CD4-positive, alpha-beta T cell treated with Interleukin-12 subunit alpha and Interleukin-12 subunit beta, for 1 hour (primary cell): ENCODE measurements at regions not wholly inside any gene's neighbourhood (a gene's known extent, or its start where the extent isn't known, plus 50 kb on each side); places are given as distances from the start of the nearest gene placed in this dataset.
"Not testable (repeated sequence)": the region's sequence is repeated elsewhere in the genome, so short reads cannot be mapped to it uniquely, and the experiment has no call there.

Source experiments
- DNase-seq: peaks from one replicate; pipeline ENCODE4 v3.0.0-alpha.2; 2020

DNA sequence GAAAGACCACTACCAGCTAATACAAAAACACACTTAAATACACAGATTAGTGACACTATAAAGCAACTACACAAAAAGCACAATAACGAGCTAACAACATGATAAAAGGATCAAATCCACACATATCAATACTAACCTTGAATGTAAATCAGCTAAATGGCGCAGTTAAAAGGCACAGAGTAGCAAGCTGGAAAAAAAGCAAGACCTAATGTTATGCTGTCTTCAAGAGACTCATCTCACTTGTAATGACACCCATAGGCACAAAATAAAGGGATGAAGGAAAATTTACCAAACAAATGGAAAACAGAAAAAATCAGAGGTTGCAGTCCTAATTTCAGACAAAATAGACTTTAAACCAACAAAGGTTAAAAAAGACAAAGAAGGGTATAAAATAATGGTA lies 86.3 kb downstream of the NUS1 start:
- no peak for DNase-seq

- DNase-seq = peak; percentile 1
These were observed 96.1 kb downstream of the NUS1 start for GRCh38 chr6:117771403-117771802.

DNA sequence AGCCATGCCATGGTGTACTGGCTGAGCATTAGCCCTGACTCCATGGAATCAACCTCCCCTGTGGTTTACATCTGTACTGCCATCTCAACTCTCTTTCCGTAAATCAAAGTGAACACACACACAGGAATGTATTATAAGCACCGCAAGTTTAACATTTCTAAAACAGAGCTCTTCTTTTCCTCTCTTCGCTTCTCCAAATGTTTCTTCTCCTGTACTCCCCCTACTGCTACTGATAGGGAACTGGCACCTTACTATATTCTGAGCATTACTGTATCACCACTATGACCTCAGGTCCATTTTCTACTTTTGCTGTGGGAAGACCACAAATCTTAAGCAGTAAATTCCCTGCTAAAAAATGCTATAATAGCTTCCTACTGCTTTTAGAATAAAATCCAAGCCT lies 101.2 kb downstream of the NUS1 start:
- no peak for DNase-seq

DNA sequence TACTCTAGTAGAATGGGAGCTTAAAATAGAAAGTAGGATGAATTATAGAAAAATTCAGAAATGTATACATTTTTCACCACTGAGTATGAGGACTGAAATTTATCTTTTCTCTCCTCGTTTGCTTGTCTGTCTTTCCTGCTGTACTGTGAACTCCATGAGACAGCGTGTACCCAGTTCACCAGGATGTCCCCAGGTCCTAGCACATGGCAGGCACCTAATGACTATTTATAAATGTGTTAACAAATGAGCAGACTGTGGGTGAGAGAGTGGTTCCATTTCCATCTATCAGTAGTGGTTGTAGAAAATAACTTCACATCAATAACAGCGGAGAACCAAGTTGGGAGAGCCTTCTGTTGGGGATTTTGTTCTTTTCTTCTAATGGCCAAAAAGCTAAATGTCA lies 106.3 kb downstream of the NUS1 start:
- DNase-seq = no peak

DNA sequence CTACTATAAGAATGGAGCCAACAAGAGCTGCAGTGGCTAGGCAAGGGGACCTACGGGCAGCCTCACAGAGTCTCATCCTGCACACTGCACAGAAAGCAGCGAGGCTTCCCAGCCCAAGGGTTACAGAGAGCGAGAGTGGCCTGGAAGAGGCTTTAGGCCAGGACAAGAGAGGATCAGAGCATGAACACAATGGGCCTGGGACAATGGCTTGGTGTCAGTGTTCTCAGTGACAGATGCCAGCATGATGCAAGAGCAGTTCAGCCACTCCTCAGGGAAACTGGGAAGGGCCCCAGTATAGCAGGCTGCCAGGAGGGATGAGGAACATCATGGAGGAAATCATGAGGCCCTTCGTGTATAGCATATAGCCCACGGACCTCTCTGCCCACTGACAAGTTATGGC lies 108.0 kb downstream of the NUS1 start:
- DNase-seq = no peak

- DNase-seq = no peak
These were observed 115.7 kb downstream of the NUS1 start for GRCh38 chr6:117791012-117791411.

DNA sequence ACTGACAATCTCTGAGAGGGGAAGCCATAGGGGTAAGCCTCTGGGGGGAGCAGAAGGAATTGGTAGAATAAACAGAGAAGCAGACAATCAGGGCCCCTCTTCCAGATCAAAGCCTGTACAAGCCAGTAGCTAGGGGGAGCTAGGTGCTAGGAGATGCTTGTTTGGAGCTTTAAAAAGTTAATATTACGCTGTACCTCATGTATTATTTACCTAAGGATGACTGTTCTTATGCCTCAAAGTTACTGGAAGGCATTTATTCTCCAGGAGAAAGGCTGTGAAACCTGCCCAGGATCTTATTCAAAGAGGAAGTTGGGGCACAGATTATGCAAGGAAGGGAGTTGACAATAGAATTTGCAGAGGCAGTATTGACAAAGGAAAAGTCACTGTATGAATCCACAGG lies 111.8 kb upstream of the SLC35F1 start:
- no peak for DNase-seq

DNA sequence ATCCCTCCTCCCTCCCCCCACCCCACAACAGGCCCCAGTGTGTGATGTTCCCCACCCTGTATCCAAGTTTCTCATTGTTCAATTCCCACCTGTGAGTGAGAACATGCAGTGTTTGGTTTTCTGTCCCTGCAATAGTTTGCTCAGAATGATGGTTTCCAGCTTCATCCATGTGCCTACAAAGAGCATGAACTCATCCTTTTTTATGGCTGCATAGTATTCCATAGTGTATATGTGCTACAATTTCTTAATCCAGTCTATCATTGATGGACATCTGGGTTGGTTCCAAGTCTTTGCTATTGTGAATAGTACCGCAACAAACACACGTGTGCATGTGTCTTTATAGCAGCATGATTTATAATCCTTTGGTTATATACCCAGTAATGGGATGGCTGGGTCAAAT lies 108.2 kb upstream of the SLC35F1 start:
- DNase-seq = not testable (repeated sequence)

DNA sequence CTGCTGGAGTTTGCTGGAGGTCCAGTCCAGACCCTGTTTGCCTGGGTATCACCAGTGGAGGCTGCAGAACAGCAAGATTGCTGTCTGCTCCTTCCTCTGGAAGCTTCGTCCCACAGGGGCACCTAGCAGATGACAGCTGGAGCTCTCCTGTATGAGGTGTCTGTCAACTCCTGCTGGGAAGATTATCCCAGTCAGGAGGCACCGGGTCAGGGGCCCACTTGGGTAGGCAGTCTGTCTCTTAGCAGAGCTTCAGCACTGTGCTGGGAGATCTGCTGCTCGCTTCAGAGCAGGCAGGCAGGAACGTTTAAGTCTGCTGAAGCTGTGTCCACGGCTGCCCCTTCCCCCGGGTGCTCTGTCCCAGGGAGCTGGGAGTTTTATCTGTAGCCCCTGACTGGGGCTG lies 96.8 kb upstream of the SLC35F1 start:
- no peak for DNase-seq

- DNase-seq = no peak
These were observed 89.6 kb upstream of the SLC35F1 start for GRCh38 chr6:117817499-117817898.

DNA sequence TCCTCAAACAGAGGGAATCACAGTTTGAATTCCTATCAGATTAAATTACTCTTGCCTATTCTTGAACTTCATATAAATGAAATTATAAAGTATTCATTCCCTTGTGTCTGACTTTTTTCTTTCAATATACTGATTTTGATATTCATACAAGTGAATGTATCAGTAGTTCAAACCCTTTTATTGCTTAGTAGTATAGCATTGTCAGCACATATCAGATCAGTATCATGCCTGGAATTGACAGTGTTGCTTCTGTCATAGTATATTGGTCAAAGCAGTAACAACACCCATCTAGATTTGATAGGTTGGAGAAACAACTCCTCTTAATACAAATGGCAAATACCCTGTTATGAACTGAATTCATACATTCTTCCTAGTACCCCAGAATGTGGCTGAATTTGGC lies 89.1 kb upstream of the SLC35F1 start:
- no peak for DNase-seq

GRCh38 chr6:117818449-117818848 lies 88.6 kb upstream of the SLC35F1 start:
- DNase-seq = no peak

DNA sequence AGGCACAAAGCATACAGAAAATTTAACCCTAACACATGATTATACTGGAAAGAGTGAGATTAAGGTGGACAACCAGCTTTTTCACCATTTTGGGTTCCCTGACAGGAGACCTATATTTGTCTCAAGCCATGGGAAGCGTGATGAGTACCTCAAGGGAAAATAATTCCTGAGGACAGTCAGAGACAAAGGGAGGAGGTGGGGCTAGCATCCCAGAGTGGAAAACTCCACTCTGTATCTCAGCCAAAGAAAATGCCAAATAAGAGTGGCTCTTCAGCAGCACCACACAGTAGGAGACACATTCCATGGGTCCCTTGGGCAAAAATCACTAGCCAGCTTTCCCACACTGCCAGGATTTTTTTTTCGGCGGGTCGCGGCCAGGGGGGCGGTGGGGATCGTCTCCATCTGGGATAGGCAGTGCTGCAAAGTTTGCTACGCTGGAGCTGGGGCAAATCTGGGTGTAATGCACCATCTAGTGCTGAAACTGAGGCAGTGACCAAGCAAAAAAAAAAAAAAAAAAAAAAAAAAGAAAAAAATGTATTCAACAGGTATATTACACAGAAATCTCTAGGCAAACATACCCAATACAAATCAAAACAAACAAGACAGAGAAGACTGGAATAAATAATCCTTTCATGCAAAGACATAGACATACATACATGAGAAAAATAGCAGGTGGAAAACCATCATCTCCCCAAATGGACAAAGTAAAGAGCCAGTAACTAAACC lies 77.3 kb upstream of the SLC35F1 start:
- no peak for DNase-seq

DNA sequence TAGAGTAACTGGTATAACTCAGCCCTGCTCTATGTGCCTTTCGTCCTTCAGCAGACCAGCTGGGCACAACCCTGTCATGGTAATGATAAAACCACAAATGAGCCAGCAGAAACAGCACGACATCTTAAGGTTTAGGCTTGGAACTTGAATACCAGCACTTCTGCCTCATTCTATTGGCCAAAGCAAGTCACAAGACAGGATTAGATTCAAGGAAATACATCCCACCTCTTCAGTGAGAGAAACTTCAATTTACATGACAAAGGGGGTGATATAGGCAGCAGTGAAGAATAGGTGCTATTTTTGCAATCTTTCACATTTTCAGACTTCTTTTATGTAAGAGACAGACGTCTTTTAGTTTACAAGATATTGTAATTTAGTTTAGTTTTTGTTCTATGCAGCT lies 69.8 kb upstream of the SLC35F1 start:
- no peak for DNase-seq

DNA sequence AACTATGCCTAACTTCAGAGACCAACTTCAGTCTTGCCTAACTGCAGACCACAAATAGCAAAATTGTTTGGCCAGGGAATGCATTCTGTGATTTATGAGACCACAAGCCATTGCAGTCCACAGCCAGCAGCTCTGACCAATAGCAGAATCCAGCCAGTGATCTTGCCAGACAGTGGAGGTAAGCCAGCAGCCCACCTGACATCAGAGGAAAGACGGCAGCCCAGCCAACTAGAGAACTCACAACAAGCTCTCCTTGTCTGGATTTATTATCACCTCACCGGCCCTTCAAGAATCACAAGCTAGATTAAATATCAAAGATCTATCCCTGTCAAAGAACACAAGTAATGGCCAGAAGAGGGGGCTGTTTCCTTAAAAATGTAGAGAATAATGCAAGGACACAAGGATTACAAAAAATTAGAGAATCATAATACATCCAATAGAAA lies 66.5 kb upstream of the SLC35F1 start:
- no peak for DNase-seq

- DNase-seq = no peak
These were observed 59.2 kb upstream of the SLC35F1 start for GRCh38 chr6:117847912-117848311.

GRCh38 chr6:117849087-117849486 lies 58.0 kb upstream of the SLC35F1 start:
- DNase-seq = no peak
